HG03175 (cell line): ENCODE measurements at regions not wholly inside any gene's neighbourhood (a gene's known extent, or its start where the extent isn't known, plus 50 kb on each side); places are given as distances from the start of the nearest gene placed in this dataset.

Source experiments
- ATAC-seq: cut with Tn5 transposase; IDR thresholded peaks from one replicate; pipeline ENCODE4 v1.9.1; 2021; ENCODE audit warnings: mild to moderate bottlenecking, moderate library complexity; ENCODE audit not compliant: unreplicated experiment

DNA sequence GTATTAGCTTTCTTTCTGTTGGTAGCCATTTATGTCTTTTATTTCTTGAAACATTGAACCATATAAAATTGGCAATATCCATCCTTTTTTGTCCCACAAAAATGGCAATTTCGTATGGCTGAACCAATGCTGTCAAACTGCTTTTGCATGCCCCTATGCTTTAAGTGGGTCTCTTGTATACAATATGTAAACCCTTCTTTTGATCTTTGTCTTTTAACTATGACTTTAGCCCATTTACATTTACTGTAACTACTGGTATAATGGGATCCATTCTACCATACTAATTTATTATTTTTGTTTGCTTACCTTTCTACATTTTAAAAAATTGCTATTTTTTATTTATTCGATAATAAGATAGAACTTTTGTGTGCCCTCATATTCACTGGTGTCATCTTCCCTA, 93.4 kb downstream of the TENT4A start:
- no peak for ATAC-seq

GRCh38 chr5:6808462-6808861, 95.2 kb downstream of the TENT4A start:
- no peak for ATAC-seq

DNA sequence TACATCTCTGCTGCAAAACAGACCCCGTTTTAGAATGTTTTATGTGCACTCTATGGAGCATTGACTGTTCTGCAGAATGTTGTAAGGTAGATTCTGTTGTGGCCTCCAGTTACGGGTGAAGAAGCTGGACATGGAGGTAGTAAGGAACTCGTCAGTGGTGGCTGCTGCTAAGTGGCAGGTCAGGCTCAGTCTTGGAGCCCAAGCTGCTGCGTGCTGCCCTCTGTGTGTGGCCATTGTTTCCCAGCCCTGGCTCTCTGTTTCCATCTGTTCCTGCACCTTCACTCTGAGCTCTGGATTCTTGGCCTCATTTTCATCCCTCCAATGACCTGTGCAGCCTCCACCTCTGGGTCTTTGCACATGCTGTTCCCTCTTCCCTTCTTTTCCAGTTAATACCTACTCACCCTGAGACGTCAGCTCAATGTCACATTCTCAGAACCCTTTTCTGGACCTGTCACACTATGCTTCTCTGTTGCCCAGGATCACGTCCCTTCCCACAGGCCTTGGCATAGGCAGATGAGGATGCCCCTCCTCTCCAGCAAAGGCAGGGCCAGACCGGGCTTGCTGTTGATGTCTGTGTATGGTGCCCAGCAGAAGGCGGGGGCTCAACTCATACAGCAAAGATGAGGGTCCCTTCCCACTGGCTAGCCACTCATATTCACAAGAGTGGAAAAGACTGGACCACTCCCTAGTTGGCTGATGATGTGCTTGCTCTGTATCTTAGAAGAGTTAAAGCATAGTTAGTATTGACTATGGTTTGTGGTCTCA, 97.6 kb downstream of the TENT4A start:
- ATAC-seq, result no peak

- ATAC-seq, result no peak
Measured at GRCh38 chr5:6812091-6812490, 98.9 kb downstream of the TENT4A start.

GRCh38 chr5:6812800-6813731, 99.8 kb downstream of the TENT4A start:
- ATAC-seq, result no peak

- no peak for ATAC-seq
Measured at GRCh38 chr5:6814816-6815215, 101.6 kb downstream of the TENT4A start.

DNA sequence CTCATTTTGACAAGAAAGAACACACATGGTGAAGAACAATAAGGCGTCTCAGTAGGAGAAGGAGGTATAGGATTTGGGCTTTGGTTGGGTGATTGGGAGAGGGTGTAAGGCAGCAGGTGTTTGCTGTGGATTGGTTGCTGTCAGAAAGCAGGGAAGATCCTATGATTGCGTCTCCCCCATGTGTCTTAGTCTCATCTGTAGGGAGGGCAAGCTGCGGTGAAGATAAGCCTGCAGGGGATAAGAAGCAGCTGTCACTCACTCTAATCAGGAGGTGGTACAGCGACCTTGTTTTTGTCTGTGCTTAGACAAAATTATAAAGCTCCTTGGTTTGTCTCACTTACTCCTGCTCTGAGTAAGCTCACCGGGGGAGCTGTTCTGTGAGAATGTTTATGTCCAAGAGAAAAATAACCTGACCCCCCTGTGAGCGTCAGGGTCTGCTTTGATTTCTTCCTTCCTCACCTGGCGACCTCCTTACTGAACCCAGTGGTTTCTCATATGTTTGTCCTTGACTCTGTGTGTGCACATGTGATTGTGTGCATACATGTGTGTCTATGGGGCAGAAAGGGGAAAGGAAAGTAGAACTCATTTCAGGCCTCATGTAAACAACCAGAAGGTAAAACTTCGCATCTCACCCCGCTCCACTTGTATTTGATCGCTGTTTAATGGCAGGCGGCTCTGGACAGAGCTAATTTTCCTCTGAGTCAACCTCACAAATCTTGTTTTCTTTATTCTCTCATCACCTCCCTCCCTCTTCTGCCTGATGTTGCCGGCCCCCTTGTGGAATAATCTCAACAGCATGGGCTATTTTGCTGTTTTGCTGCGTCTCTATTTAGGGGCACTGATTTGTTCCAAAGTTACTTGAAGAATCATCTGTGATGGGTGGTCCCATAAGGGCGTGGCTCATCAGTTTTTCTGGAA, 105.6 kb downstream of the TENT4A start:
- ATAC-seq, result no peak

DNA sequence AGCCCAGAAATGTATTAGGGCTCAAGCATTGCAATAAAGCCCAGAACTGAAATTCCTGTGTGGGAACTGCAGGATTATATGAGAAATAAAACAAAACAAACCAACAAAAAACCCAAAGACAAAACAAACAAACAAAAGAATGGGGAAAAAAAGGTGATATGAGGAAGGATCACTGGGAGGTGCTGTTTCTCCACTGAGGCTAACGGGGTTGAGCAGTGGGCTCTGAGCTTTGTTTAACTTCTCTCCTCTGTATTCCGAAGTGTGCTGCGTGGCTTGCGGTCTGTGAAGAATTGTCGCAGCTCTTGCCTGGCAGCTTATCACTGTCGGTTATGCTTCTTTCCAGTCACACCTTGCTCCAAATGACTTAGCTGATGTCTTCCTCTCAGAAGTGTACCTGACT, 106.3 kb downstream of the TENT4A start:
- ATAC-seq, result no peak

DNA sequence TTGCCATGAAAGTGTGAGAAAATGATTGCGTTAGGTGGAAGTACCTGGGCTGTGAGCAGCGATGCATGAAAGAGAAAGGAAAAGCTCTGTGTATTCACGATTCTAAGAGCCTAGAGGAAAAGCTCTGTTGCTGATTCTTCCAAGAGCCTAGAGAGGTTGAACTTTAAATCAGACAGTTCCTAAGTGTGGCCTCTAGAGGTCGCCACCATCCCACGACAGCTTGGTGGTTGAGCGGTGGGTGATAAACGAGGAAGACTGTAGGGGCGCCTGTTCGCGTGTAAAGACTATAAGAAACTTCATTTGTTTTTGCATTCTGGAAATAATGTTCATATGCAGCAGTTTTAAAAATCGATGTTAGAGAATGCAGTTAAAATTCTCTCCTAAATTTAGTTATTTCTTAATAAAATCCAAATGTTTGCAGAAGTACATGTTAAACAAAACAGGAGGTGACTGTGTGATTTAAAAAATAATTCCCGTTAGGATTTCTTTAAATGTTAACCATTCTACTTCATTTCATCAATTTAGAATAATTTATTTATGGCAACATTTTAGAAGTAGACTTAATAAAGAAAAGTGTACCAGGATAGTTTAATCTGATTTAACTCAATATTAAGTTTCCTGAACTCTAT, 107.7 kb downstream of the TENT4A start:
- ATAC-seq, result peak; percentile 64

DNA sequence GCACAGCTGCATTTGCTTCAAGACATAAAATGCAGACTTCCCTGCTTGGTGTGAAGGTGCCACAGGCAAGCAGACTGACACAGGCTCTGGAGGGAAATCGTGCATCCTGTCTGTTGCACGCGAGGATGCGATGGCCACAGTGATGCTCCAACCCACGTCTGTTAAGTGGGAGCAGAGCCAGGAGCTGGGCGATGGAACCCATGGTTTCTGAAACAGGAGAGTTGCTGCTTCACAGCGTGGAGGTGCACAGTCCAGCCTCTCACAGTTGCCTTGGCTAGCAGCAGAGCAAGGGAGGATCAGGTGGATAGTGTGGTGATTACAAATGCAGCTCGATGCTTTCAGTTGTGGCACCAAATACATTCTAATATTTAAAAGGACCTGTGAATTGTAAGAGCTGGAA, 108.8 kb downstream of the TENT4A start:
- ATAC-seq, result no peak

DNA sequence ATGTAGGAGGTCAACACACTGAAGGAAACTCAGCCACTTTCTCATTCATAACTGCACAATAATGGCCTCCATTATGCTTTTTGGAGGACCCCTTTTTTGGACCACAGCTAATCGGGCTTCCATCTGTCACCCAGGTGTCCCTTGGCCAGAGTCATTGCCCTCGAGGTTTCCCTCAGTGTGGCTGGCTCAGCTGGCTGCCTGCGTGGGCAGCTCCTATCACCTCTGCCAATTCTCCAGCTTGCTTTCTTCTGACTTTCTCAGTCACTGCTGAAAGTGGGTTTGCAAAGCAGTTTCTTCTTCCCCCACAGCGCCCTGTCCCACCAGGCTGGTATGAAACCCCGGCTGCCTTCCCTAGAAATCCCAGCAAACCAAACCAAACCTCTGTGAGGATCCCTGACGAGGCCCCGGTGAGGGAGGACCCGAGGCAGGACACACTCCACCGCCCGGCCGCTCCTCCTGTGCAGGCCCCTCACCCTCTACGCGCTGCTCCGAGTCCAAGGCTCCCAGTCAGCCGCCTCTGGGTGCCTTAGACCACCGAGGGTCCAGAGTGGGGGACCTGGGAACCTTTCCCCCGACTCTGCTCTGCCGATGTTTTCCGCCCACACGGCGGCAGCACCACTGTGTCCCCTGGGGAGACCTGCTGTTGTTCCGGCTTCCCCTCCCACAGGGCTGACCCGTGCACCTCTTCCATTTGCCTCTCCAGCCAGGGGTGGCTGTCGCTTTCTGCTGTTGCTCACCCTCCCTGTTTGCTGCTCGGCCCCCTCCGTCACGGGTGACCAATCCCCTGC, 109.5 kb downstream of the TENT4A start:
- no peak for ATAC-seq

DNA sequence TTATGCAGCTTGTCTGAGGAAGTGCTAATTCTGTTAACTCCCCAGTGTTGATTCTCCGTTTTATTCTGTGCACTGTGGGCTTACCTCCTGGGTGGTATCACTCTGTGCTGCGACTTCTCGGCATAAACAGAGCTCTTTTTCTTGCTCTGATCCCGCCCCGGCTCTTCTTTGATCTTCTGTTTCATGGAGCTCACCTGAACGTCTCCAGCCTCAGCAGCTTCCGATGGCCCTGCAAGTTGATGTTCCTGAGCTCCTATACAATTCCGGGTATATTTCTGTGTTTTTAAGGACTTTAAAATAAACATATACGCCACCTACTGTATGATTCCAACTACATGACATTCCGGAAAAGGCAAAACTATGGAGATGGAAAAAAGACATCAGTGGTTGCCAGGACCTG, 110.8 kb downstream of the TENT4A start:
- ATAC-seq, result no peak

DNA sequence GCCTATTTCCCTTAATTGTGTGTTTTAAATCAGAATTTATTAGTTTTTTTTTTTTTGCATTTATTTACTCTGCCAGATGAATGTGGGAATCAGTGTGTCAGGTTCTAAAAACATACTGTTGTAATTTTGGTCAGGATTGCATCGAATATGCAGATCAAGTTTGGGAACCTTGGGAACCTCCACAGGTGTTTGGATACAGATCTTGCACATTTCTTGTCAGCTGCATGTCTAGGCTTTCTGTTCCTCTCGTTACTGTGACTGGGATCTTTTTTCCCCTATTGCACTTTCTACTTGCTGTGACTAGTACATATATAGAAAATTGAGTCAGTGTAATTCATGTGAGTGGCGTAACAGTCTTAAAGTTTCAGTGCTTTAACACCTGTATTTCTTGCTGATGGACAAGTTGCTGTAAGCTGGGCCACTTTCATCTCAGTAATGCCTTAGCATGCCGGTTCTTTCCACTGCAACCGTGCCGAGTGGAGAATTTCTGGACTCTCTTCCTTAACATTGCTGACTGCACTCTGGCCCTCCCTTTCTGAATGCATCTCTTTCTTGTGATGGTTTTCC, 112.5 kb downstream of the TENT4A start:
- no peak for ATAC-seq

DNA sequence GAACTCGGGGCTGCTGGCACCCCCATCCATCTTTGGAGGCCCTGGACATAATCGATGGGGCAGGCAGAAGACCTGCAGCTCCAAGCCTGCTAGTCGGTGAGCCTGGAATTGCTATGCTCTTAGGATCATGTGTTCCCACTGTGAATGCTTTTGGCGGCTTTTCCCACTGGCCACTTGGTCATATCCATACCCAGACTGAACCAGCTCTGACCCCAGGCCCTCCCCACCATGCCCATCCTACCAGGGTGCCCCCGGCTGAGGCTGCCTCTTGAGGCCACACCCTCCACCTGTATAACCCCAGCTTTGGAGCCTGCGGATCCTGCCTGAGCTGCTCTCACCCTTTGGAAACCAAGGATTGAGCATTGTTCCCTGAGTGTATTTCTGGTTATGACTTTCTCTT, 113.5 kb downstream of the TENT4A start:
- ATAC-seq, result no peak

- peak; percentile 84 for ATAC-seq
Measured at GRCh38 chr5:6827526-6828219, 114.4 kb downstream of the TENT4A start.

DNA sequence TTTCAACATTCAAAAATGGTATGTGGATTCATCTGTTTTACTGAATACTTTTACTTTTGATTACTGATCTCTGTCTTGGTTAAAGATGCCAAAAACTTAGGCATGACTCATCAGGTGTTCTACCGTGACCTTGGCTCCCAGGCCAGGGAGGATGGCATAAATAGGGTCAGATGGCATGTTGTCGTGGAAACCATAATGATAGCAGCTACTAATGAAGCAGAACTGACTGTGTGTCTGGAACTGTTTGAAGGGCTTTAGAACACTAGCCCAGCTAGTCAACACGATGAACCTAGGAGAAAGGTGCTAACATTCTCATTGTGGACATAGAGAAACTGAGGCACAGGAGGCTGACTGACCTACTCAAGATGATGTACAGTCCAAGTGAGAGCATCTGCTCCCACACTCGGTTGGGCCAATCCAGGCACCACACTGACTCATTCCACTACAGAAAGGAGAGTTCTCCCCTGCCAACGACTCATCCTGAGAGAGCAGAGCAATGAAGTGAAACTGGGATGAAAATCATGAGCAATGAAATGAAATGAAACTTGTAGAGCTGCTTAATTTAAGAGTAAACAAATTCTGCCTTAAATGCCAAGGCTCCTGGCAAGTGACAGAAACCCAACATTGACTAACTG, 116.0 kb downstream of the TENT4A start:
- ATAC-seq, result peak; percentile 73

DNA sequence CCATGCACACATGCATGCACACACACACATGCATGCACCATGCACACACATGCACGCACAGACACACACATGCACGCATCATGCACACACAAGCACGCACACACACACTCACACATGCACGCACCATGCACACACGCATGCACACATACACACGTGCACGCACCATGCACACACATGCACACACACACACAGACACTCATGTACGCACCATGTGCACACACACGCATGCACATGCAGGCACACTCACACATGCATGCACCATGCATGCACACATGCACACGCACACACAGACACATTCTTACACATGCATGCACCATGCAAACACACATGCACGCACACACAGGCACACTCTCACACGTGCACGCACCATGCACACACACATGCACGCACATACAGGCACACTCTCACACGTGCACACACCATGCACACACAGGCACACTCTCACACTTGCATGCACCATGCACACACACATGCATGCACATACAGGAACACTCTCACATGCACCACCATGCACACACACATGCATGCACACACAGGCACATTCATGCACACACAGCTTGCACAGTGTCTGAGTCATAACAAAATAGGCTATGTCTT, 117.5 kb downstream of the TENT4A start:
- no peak for ATAC-seq
